HL-60 (cell line): ENCODE measurements at regions not wholly inside any gene's neighbourhood (a gene's known extent, or its start where the extent isn't known, plus 50 kb on each side); places are given as distances from the start of the nearest gene placed in this dataset.

Source experiments
- DNase-seq, 2 experiments: peaks; one replicate each; pipeline ENCODE4 v3.0.0-alpha.2; 2010 to 2020; ENCODE audit warnings: low read depth in 1 of 2, low spot score in 1 of 2
- H3K27ac ChIP-seq: fragments of 250-450 bp; sonication (Bioruptor Pico); replicated peaks from 2 replicates; pipeline ENCODE4 v1.5.1; 2020; ENCODE audit warnings: mild to moderate bottlenecking, moderate library complexity
- H3K27me3 ChIP-seq: fragments of 250-450 bp; sonication (Bioruptor Pico); 2 replicates; pipeline ENCODE4 v1.5.1; 2021; ENCODE audit warnings: mild to moderate bottlenecking, moderate library complexity; ENCODE audit not compliant: insufficient read depth, poor library complexity, severe bottlenecking
- H3K4me3 ChIP-seq: replicated peaks from 2 replicates; pipeline ENCODE4 v1.5.1; 2011; ENCODE audit warnings: mild to moderate bottlenecking, control low read depth, low read length; ENCODE audit not compliant: insufficient read depth
- CTCF ChIP-seq: IDR thresholded peaks from one replicate; pipeline ENCODE4 v1.5.1; 2011; ENCODE audit warnings: low read length, control low read depth, inconsistent platforms; ENCODE audit not compliant: insufficient read depth
- GABPA ChIP-seq: IDR thresholded peaks from 2 replicates; pipeline ENCODE4 v1.6.1; 2012; ENCODE audit warnings: low read depth
- POLR2AphosphoS5 ChIP-seq: IDR thresholded peaks from 2 replicates; pipeline ENCODE4 v1.6.1; 2012; ENCODE audit warnings: low read depth
- SPI1 ChIP-seq: IDR thresholded peaks from 2 replicates; pipeline ENCODE4 v1.6.1; 2012; ENCODE audit warnings: low read depth, mild to moderate bottlenecking, borderline replicate concordance
- TF ChIP-seq, protein P1 (sequence below): IDR thresholded peaks from 2 replicates; pipeline ENCODE4 v1.6.1; 2012; ENCODE audit warnings: low read depth; ENCODE audit not compliant: insufficient replicate concordance

DNA sequence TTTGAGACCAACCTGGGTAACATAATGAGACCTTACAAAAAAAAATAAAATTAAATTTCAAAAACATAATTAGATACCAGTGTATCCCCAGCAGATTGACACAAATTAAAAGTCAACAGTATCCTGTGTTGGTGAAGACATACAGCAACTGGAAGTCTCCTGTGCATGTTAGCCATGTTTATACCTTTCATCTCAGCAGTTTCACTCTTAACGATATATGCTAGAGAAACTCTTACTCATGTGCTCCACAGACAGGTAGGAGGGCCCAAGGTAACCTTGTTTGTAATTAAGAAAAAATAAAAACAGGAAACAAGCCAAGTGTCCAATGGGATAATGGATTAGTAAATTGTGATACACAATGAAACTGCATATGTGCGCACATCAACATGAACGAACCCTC is 50.1 kb upstream of the N4BP3 start:
- H3K27me3 ChIP-seq: peaks cover 1% of the 10 kb centered on the region
- DNase-seq: no peak
- TF ChIP-seq, protein P1, sequence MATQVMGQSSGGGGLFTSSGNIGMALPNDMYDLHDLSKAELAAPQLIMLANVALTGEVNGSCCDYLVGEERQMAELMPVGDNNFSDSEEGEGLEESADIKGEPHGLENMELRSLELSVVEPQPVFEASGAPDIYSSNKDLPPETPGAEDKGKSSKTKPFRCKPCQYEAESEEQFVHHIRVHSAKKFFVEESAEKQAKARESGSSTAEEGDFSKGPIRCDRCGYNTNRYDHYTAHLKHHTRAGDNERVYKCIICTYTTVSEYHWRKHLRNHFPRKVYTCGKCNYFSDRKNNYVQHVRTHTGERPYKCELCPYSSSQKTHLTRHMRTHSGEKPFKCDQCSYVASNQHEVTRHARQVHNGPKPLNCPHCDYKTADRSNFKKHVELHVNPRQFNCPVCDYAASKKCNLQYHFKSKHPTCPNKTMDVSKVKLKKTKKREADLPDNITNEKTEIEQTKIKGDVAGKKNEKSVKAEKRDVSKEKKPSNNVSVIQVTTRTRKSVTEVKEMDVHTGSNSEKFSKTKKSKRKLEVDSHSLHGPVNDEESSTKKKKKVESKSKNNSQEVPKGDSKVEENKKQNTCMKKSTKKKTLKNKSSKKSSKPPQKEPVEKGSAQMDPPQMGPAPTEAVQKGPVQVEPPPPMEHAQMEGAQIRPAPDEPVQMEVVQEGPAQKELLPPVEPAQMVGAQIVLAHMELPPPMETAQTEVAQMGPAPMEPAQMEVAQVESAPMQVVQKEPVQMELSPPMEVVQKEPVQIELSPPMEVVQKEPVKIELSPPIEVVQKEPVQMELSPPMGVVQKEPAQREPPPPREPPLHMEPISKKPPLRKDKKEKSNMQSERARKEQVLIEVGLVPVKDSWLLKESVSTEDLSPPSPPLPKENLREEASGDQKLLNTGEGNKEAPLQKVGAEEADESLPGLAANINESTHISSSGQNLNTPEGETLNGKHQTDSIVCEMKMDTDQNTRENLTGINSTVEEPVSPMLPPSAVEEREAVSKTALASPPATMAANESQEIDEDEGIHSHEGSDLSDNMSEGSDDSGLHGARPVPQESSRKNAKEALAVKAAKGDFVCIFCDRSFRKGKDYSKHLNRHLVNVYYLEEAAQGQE: no peak
- TF ChIP-seq CTCF (no peak), POLR2AphosphoS5 (no peak), SPI1 (no peak), GABPA (no peak)
- H3K4me3 ChIP-seq: no peak overlapping the region
- no peak overlapping the region for H3K27ac ChIP-seq

GRCh38 chr5:178058321-178059012 is 54.9 kb upstream of the N4BP3 start:
- Histone ChIP-seq H3K4me3 (no peak overlapping the region), H3K27ac (no peak overlapping the region), H3K27me3 (no peaks in the 10 kb centered on the region)
- no peak for DNase-seq
- TF ChIP-seq, protein P1: no peak

DNA sequence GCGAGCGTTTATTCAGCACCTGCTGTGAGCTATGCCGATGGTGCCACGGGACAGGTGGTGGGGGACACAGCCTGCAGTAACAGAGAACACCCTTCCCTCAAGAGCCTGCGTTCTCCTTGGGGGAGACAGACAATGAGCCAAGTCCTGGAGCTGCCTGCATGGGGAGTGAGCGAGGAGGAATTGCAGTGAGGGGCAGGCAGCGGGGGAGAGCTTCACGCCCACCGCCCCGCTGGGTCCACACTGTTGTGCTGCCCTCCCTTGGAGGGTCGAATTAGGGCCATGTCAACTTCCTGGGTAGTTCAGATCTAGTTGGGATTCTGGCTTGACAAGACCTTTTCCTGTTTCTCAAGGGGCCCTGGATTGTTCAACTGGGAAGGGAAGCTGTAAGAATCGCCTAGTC is 55.5 kb upstream of the N4BP3 start:
- no peak for TF ChIP-seq CTCF
- no peak for TF ChIP-seq POLR2AphosphoS5
- TF ChIP-seq SPI1: no peak
- no peak for TF ChIP-seq GABPA
- TF ChIP-seq, protein P1: no peak
- Histone ChIP-seq H3K4me3 (no peak overlapping the region), H3K27ac (no peak overlapping the region), H3K27me3 (no peaks in the 10 kb centered on the region)
- DNase-seq: no peak
